HT1080 (cell line): ENCODE measurements at regions not wholly inside any gene's neighbourhood (a gene's known extent, or its start where the extent isn't known, plus 50 kb on each side); places are given as distances from the start of the nearest gene placed in this dataset. TPM values are rescaled to one million over a fixed set of nuclear protein-coding genes. Genes with fewer than 3 reads are reported as not detected.
A peak's percentile ranks its signal among the peaks of the same experiment; 100 is the strongest.

Source experiments
- DNase-seq: peaks from one replicate; pipeline ENCODE4 v3.0.0-alpha.2; 2015; ENCODE audit warnings: low read depth
- small RNA-seq: library from RNA; depleted of rRNA; stranded (forward); fragments of <200 nt; gene quantifications from one replicate; pipeline ENCODE3, GENCODE V24; 2014

DNA sequence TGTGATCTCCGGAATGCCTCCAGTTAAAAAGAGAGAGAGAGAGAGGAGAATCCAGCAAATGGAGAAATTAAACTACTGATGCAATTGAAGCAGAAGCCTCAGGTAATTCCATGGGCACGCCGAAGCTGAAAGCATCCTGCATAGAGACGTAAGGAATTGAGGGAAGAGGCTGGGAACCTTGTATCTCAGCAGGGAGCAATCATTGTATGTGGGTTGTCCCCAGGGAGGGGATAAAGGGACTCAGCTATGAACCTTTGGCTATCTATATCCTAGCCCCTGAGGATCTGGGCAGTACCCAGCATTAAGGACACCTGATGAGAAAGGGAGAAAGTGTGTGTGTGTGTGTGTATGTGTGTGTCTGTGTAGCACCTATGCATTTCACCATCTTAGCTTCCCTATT lies 95.8 kb upstream of the ATXN7L3B start:
- no peak for DNase-seq

DNA sequence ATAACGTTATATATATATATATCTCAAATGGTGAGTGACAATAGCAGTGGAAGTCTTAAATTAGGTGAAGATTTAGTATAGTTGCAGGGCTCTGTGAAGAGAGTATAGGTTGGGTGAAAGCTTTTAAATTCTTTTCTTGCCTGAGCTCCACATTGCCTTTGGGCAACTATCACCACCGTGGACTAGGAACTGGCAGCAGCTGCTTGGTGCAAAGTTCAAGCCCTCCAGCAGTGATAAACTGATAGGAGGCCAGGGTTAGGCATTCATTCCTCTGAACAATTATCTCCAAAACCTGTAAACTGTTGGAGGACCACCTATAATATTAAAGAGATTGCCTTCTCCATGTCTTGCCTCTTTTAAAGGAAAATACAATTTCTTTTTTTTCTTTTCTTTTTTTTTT lies 91.2 kb upstream of the ATXN7L3B start:
- no peak for DNase-seq

DNA sequence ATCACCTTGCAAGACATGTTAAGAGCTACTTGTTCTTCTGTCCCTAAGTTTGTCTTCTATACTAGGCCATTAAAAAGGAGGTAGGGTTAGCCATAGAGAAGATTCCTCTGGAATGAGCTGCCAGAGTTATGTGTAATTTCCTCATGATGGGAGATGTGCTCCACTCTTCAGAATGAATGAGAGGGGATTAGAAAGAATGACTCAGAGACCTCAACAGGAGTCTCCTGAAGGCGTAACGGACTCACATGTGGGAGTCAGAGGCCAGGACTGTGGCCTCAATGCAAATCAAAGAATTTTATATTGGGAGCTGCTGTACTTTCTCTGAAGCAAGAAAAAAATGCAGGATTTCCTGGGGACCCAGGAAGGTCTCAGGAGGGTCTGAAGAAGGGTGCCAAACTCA lies 87.8 kb upstream of the ATXN7L3B start:
- peak; percentile 93 for DNase-seq

- no peak for DNase-seq
Measured at GRCh38 chr12:74454109-74454508, 83.5 kb upstream of the ATXN7L3B start.

DNA sequence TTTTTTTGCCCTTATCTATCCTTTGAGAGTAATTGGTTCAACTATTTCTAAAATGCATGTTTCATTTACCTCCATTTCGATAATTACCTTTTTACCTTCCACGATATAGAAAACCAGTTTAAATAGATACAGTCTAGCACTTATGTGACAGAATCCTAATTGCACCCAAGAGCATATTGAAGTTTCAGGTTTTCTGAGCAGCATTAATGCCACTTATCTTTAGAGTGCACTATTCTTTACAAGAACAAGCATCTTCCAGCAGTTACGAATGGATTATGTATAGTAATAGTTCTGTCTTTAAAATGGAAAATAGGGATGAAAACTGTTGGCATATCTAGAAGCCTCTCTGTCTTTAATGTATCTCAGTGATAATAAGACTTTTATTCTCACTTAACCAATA lies 82.2 kb upstream of the ATXN7L3B start:
- DNase-seq: no peak

- no peak for DNase-seq
Measured at GRCh38 chr12:74456431-74456830, 81.2 kb upstream of the ATXN7L3B start.

- no peak for DNase-seq
Measured at GRCh38 chr12:74468401-74468800, 69.2 kb upstream of the ATXN7L3B start.

DNA sequence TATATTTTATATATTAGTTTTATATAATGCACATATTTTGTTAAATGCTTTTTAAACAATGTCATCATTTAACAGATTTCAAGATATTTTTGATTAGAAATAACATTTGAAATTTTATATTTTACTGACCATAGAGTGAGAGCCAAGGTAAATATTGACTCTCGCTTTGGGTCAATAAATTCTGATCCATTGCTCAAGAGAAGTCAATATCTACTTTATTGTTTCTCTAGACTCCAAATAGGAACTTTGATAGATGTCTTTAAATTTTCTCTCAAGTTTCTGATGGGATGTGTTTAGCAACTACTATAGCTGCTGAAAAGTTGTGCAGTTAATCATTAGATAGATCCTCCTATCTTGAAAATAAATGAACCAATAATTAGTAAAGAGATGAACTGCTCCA lies 61.4 kb upstream of the ATXN7L3B start:
- no peak for DNase-seq

GRCh38 chr12:74481078-74481477 lies 56.6 kb upstream of the ATXN7L3B start:
- no peak for DNase-seq

GRCh38 chr12:74482115-74482514 lies 55.5 kb upstream of the ATXN7L3B start:
- no peak for DNase-seq

GRCh38 chr12:74483057-74483456 lies 54.6 kb upstream of the ATXN7L3B start:
- no peak for DNase-seq

Small RNA genes in the stretch of these regions (small RNA-seq; reads per million reads assigned to genes)
- gene AC090502.2 (not detected), gene RF00096 (0.27 reads per million, percentile 24 among the genes with 10 or more reads in this experiment), gene RNU6-1012P (not detected)
